ENCODE measurements at regions not wholly inside any gene's neighbourhood (a gene's known extent, or its start where the extent isn't known, plus 50 kb on each side); places are given as distances from the start of the nearest gene placed in this dataset.

- H3K4me1 ChIP-seq (ENCODE audit: control insufficient read depth, insufficient read depth, low read length) = no peaks in the 10 kb centered on the region
- ChIA-PET CTCF (interaction anchor here (0.6 to 0.8 kb wide), 3 partner anchors 12 to 130 kb away, joined by 3 read pairs; no protein-coding TSS in a partner anchor), POLR2A (no interaction called here)
- H3K27ac ChIP-seq (ENCODE audit: extremely low read depth, low read depth, low read length) = no peak overlapping the region
- H3K4me3 ChIP-seq (ENCODE audit: low read depth, low read length) = no peak overlapping the region
- TF ChIP-seq, protein P1, sequence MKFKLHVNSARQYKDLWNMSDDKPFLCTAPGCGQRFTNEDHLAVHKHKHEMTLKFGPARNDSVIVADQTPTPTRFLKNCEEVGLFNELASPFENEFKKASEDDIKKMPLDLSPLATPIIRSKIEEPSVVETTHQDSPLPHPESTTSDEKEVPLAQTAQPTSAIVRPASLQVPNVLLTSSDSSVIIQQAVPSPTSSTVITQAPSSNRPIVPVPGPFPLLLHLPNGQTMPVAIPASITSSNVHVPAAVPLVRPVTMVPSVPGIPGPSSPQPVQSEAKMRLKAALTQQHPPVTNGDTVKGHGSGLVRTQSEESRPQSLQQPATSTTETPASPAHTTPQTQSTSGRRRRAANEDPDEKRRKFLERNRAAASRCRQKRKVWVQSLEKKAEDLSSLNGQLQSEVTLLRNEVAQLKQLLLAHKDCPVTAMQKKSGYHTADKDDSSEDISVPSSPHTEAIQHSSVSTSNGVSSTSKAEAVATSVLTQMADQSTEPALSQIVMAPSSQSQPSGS (tag by site-specific recombination; IDR thresholded peaks at IDR 0.05; ENCODE audit: low read depth) = peak; percentile 62; the same call in 1 of the 2 replicates
- no peak for TF ChIP-seq ZNF707 (tag by site-specific recombination; IDR thresholded peaks at IDR 0.05)
- no peaks in the 10 kb centered on the region for H3K9me3 ChIP-seq (ENCODE audit: control insufficient read depth, insufficient read depth, low read depth, low read length)
- no peaks in the 10 kb centered on the region for H3K36me3 ChIP-seq (ENCODE audit: control insufficient read depth in 2 of 2, insufficient read depth in 1 of 2, low read length in 2 of 2)
Observed at GRCh38 chr6:122283884-122284283, 115.6 kb upstream of the HSF2 start.

- Histone ChIP-seq H3K27ac (ENCODE audit: extremely low read depth, low read depth, low read length) (no peak overlapping the region), H3K9me3 (ENCODE audit: control insufficient read depth, insufficient read depth, low read depth, low read length) (no peaks in the 10 kb centered on the region), H3K4me3 (ENCODE audit: low read depth, low read length) (no peak overlapping the region), H3K36me3 (ENCODE audit: control insufficient read depth in 2 of 2, insufficient read depth in 1 of 2, low read length in 2 of 2) (no peaks in the 10 kb centered on the region), H3K4me1 (ENCODE audit: control insufficient read depth, insufficient read depth, low read length) (no peaks in the 10 kb centered on the region)
- TF ChIP-seq ZNF548 (tag by site-specific recombination; IDR thresholded peaks at IDR 0.05) (no peak), RBAK (tag by site-specific recombination; IDR thresholded peaks at IDR 0.05) (no peak), ZNF19 (tag by site-specific recombination; IDR thresholded peaks at IDR 0.05; ENCODE audit: low read depth) (no peak), ZBTB48 (tag by site-specific recombination; IDR thresholded peaks at IDR 0.05) (no peak), ZNF664 (tag by site-specific recombination; IDR thresholded peaks at IDR 0.05) (no peak), ZNF138 (tag by site-specific recombination; IDR thresholded peaks at IDR 0.05; ENCODE audit: borderline replicate concordance) (no peak), EGR2 (tag by site-specific recombination; IDR thresholded peaks at IDR 0.05; ENCODE audit: low read depth) (no peak), ZNF211 (tag by site-specific recombination; IDR thresholded peaks at IDR 0.05; ENCODE audit: low read depth) (no peak)
- TF ChIP-seq, protein P2, sequence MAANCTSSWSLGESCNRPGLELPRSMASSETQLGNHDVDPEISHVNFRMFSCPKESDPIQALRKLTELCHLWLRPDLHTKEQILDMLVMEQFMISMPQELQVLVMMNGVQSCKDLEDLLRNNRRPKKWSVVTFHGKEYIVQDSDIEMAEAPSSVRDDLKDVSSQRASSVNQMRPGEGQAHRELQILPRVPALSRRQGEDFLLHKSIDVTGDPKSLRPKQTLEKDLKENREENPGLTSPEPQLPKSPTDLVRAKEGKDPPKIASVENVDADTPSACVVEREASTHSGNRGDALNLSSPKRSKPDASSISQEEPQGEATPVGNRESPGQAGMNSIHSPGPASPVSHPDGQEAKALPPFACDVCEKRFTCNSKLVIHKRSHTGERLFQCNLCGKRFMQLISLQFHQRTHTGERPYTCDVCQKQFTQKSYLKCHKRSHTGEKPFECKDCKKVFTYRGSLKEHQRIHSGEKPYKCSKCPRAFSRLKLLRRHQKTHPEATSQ (tag by site-specific recombination; IDR thresholded peaks at IDR 0.05) = no peak
- TF ChIP-seq, protein P3, sequence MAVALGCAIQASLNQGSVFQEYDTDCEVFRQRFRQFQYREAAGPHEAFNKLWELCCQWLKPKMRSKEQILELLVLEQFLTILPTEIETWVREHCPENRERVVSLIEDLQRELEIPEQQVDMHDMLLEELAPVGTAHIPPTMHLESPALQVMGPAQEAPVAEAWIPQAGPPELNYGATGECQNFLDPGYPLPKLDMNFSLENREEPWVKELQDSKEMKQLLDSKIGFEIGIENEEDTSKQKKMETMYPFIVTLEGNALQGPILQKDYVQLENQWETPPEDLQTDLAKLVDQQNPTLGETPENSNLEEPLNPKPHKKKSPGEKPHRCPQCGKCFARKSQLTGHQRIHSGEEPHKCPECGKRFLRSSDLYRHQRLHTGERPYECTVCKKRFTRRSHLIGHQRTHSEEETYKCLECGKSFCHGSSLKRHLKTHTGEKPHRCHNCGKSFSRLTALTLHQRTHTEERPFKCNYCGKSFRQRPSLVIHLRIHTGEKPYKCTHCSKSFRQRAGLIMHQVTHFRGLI (tag by site-specific recombination; IDR thresholded peaks at IDR 0.05) = no peak
- ChIA-PET POLR2A (no interaction called here), CTCF (interaction anchor here (0.7 to 0.8 kb wide), 2 partner anchors 13 to 459 kb away, joined by 3 to 6 read pairs; no protein-coding TSS in a partner anchor)
Observed at GRCh38 chr6:122284848-122285247, 114.6 kb upstream of the HSF2 start.

DNA sequence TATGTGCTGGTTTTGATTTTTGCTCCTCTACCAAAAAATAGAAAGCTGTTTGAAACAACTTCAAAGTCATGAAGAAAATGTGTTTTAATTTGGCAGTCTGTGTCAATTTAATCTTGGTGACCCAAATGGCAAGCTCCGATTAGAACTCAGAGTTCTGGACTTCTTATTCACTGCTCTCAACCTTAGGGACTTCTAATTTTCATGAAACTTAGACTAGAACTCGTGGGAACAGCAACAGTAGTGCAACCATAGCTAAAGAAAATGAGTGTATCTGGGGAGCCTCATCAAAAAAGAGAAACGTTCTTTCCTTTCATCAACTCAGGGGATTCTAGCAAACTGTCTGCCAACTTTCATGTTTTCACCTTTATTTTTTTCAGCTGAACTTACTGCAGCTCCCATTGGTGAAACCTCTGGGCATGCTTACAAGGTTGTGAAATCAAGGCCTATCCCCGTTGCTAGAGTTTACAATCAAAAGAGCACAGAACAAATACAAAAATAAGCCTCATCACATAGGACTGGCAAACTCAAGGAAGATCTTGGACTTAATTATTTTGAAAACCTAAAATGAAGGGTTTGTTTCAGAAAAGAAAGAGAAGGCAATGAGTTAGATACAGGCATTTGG, 114.0 kb upstream of the HSF2 start:
- Histone ChIP-seq H3K36me3 (ENCODE audit: control insufficient read depth in 2 of 2, insufficient read depth in 1 of 2, low read length in 2 of 2) (no peaks in the 10 kb centered on the region), H3K4me3 (ENCODE audit: low read depth, low read length) (no peak overlapping the region), H3K27ac (ENCODE audit: extremely low read depth, low read depth, low read length) (no peak overlapping the region), H3K9me3 (ENCODE audit: control insufficient read depth, insufficient read depth, low read depth, low read length) (no peaks in the 10 kb centered on the region), H3K4me1 (ENCODE audit: control insufficient read depth, insufficient read depth, low read length) (no peaks in the 10 kb centered on the region)
- POLR2A ChIA-PET = no interaction called here
- CTCF ChIA-PET = interaction anchor here (0.7 kb wide), 1 partner anchor 459 kb away, joined by 6 read pairs; no protein-coding TSS in a partner anchor
- no peak for TF ChIP-seq SETDB1 (IDR thresholded peaks at IDR 0.05; ENCODE audit: insufficient read length, low read length)
- TF ChIP-seq ZNF19 (tag by site-specific recombination; IDR thresholded peaks at IDR 0.05; ENCODE audit: low read depth) = no peak
- TF ChIP-seq ZNF76 (tag by site-specific recombination; IDR thresholded peaks at IDR 0.05; ENCODE audit: borderline replicate concordance, low read depth) = no peak
- TF ChIP-seq, protein P4, sequence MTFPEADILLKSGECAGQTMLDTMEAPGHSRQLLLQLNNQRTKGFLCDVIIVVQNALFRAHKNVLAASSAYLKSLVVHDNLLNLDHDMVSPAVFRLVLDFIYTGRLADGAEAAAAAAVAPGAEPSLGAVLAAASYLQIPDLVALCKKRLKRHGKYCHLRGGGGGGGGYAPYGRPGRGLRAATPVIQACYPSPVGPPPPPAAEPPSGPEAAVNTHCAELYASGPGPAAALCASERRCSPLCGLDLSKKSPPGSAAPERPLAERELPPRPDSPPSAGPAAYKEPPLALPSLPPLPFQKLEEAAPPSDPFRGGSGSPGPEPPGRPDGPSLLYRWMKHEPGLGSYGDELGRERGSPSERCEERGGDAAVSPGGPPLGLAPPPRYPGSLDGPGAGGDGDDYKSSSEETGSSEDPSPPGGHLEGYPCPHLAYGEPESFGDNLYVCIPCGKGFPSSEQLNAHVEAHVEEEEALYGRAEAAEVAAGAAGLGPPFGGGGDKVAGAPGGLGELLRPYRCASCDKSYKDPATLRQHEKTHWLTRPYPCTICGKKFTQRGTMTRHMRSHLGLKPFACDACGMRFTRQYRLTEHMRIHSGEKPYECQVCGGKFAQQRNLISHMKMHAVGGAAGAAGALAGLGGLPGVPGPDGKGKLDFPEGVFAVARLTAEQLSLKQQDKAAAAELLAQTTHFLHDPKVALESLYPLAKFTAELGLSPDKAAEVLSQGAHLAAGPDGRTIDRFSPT (tag by site-specific recombination; IDR thresholded peaks at IDR 0.05) = no peak
- no peak for TF ChIP-seq ZNF704 (tag by site-specific recombination; IDR thresholded peaks at IDR 0.05)
- TF ChIP-seq REPIN1 (tag by site-specific recombination; IDR thresholded peaks at IDR 0.05; ENCODE audit: low read depth) = no peak
- TF ChIP-seq, protein P5, sequence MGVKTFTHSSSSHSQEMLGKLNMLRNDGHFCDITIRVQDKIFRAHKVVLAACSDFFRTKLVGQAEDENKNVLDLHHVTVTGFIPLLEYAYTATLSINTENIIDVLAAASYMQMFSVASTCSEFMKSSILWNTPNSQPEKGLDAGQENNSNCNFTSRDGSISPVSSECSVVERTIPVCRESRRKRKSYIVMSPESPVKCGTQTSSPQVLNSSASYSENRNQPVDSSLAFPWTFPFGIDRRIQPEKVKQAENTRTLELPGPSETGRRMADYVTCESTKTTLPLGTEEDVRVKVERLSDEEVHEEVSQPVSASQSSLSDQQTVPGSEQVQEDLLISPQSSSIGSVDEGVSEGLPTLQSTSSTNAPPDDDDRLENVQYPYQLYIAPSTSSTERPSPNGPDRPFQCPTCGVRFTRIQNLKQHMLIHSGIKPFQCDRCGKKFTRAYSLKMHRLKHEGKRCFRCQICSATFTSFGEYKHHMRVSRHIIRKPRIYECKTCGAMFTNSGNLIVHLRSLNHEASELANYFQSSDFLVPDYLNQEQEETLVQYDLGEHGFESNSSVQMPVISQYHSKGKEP (tag by site-specific recombination; IDR thresholded peaks at IDR 0.05) = no peak
- TF ChIP-seq ZNF510 (tag by site-specific recombination; IDR thresholded peaks at IDR 0.05; ENCODE audit: insufficient replicate concordance) = no peak
- TF ChIP-seq SP7 (tag by site-specific recombination; IDR thresholded peaks at IDR 0.05) = no peak
- no peak for TF ChIP-seq ZNF549 (tag by site-specific recombination; IDR thresholded peaks at IDR 0.05)
